GM18858 (cell line): ENCODE measurements at regions not wholly inside any gene's neighbourhood (a gene's known extent, or its start where the extent isn't known, plus 50 kb on each side); places are given as distances from the start of the nearest gene placed in this dataset.
"Not testable (repeated sequence)": the region's sequence is repeated elsewhere in the genome, so short reads cannot be mapped to it uniquely, and the experiment has no call there.

ENCODE experiments used
- ATAC-seq: cut with Tn5 transposase; IDR thresholded peaks from one replicate; pipeline ENCODE4 v1.9.1; 2021; ENCODE audit not compliant: unreplicated experiment

DNA sequence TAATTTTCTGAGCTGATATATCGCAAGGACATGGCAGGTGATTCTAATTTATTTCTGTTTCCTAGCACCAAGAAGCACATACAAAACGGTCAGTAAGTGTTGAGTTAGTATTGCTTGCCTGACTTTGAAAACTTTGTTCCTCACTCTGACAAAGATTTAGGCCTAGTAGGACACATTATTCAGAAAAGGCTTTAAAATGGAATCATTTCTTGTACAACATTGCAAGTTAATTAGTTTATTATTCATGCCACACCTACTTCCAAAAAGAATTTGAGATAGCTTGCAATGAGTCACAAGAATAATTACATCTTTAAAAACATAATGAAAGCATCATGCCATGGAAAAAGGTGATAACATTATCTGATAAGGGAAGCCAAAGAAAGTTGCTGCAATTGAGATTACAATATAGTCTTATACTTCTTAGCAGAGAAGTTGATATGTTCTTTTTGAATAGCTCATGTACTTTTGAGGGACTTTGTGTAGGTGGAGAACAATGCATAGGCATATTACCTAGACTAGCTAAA is 474.2 kb downstream of the KLF5 start:
- ATAC-seq = no peak

- ATAC-seq = no peak
Observed at GRCh38 chr13:73532582-73532981, 473.8 kb downstream of the KLF5 start.

GRCh38 chr13:73531014-73531413 is 472.2 kb downstream of the KLF5 start:
- no peak for ATAC-seq

GRCh38 chr13:73522937-73523336 is 464.1 kb downstream of the KLF5 start:
- no peak for ATAC-seq

GRCh38 chr13:73521985-73522524 is 463.2 kb downstream of the KLF5 start:
- no peak for ATAC-seq

DNA sequence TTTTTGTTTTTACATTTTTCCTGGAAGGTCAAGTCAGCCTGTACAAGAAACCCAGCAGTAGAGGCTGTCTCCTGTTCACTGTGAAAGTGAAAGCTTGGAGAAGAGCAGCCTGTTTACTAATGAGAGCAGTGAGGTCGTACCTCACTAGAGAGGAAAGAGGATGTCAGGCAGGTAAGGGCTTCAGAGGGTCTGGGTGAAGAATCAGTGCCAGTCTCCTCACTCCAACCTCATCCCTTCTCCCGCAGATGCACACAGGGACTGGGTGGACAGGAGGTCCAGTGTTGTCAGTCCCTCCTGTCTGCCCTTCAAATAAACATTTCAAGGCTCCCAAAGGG is 462.5 kb downstream of the KLF5 start:
- ATAC-seq = no peak

DNA sequence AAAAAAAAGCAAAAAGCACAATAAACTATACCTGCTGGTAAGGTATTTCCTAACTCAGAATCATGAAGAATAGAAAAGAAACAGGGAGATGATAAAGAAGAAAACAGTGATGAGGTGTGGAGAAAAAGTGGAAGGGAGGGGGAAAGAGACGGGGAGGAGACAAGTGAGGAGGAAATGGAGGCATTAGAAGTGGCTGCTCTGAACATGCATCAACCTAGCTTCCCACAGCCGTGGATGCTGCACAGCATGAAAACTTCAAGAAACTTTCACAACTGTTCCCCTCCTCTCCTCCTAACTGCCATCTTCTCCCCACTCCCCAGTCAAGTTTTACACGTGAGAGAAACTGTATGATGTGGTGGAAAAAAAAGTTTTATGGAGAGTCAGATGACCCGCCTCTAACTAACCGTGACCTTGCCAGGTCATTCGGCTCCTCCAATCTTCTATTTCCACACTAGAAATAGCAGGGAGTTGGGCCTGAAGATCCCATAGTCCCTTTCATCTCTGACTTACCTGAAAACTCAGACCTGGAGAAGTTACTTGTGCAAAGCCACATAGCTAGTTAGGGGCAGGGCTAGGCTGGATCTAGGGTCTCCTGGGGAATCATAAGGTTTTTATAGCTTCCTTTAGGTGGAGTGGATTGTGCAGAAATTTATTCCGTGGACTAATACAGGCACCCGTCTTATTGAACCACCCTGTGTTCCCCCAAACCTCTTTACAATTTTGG is 461.9 kb downstream of the KLF5 start:
- no peak for ATAC-seq

DNA sequence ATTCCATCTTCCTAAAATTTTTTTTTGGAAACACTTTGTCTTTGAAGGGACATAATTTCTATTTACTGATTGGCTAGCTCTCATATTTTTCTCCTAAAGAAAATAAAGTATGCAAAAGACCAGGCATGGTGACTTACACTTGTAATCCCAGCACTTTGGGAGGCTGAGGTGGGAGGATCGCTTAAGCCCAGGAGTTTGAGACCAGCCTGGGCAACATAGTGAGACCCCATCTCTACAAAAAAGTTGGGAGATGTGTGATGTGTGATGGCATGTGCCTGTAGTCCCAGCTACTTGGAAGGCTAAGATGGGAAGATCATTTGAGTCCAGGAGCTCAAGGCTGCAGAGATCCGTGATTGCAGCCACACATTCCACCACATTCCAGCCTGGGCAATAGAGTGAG is 461.3 kb downstream of the KLF5 start:
- not testable (repeated sequence) for ATAC-seq

- ATAC-seq = no peak
Observed at GRCh38 chr13:73519396-73520116, 460.8 kb downstream of the KLF5 start.

DNA sequence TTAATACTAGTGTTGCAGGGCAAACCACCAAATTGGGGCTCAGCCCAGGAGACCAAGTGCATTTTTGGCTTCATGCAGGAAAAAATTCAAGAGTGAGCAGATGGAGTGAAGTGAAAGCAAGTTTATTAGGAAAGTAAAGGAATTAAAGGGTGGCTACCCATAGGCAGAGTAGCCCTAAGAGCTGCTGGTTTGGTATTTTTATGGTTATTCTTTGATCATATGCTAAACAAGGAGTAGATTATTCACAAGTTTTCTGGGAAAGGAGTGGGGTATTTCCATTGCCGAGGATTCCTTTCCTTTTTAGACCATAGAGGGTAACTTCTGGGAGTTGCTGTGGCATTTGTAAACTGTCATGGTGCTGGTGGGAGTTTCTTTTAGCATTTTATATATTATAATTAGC is 459.0 kb downstream of the KLF5 start:
- ATAC-seq = no peak

- ATAC-seq = no peak
Observed at GRCh38 chr13:73516731-73517130, 457.9 kb downstream of the KLF5 start.

DNA sequence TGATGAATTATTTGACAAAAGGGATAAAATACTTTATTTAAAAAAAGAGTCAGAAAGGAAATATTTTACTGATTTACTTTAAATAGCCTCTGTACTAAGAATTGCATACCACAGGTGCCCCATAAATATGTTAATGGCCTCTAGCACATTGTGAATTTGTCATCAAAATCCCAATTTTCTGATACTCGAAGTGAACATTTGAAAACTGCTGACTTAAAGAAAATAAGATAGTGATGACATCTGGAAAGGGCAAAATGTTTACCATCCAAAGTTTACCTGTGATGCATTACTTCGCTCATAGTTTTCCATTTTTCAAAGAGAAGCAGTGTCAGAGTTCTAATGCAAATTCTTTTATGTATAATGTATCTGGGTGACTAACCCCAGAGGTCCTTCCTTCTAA is 455.4 kb downstream of the KLF5 start:
- ATAC-seq = no peak

GRCh38 chr13:73513751-73514150 is 454.9 kb downstream of the KLF5 start:
- no peak for ATAC-seq

GRCh38 chr13:73508841-73509240 is 450.0 kb downstream of the KLF5 start:
- ATAC-seq = no peak

- ATAC-seq = no peak
Observed at GRCh38 chr13:73505376-73505890, 446.6 kb downstream of the KLF5 start.

DNA sequence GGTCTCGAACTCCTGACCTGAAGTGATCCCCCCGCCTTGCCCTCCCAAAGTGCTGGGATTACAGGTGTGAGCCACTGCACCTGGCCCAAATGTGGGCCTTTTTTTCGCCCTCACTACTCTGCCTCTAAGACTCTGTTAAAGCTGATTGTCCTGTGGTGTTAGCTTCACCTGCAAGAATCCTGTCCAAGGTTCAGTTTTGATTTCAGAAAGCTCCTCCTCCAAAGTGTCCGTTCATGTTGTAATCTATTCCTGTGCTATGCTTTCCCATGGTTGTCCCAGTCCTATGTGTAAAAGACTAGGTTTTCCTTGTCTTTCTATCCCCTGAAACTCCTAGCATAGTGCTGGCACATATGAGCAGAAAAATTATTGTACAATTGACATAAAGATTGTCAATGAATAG is 440.9 kb downstream of the KLF5 start:
- no peak for ATAC-seq

GRCh38 chr13:73497430-73497829 is 438.6 kb downstream of the KLF5 start:
- ATAC-seq = no peak

DNA sequence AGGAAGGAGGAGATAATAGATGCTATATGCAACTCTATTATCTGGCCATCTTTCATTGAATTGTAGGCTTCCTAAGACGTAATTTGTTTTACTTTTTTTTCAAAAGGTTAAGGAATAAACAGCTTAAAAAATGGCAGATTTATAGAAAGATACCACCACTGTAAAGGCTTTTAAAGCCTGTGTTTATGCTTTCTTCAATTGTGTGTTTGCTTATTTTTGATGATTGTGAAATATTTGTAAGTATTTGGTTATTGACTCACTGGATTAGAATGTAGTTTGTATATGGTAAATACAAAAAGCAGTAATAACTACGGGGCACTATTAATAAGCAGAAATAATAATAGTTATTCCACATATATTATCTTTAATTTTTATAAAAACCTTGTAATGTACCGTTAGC is 437.9 kb downstream of the KLF5 start:
- no peak for ATAC-seq

- no peak for ATAC-seq
Observed at GRCh38 chr13:73492811-73493210, 434.0 kb downstream of the KLF5 start.

- no peak for ATAC-seq
Observed at GRCh38 chr13:73482556-73482955, 423.8 kb downstream of the KLF5 start.

- ATAC-seq = no peak
Observed at GRCh38 chr13:73481886-73482445, 423.2 kb downstream of the KLF5 start.
